ENCODE measurements at regions not wholly inside any gene's neighbourhood (a gene's known extent, or its start where the extent isn't known, plus 50 kb on each side); places are given as distances from the start of the nearest gene placed in this dataset.

GRCh38 chr7:45461026-45461425 lies 113.1 kb upstream of the ADCY1 start:
- TF ChIP-seq CTCF (optimal IDR thresholded peaks at IDR 0.05 in 1 of 3, IDR thresholded peaks at IDR 0.05 in 1 of 3, conservative IDR thresholded peaks at IDR 0.05 in 1 of 3; ENCODE audit: extremely low read depth in 1 of 3, insufficient read depth in 2 of 3, low read length in 3 of 3) (no peak), EZH2 (IDR thresholded peaks at IDR 0.05; ENCODE audit: low read length) (no peak)

All from keratinocyte (primary cell).